MCF 10A (cell line): ENCODE measurements at regions not wholly inside any gene's neighbourhood (a gene's known extent, or its start where the extent isn't known, plus 50 kb on each side); places are given as distances from the start of the nearest gene placed in this dataset.

ENCODE experiments used
- BruUV-seq: library from RNA; stranded (reverse); fragments of 400-500 nt; replicated peaks from 2 replicates; lab custom pipeline; 2021; lab: Mats Ljungman, UMichigan
- CTCF ChIA-PET: fragments of 300-600 bp; sonication (Branson Sonifier 250); formaldehyde crosslinking; extraction: SDS; loops from one replicate; lab custom pipeline; 2021; ENCODE audit warnings: antibody characterized with exemption, inconsistent platforms; lab: Yijun Ruan, JAX
- POLR2A ChIA-PET: fragments of 300-600, 350-650 bp; sonication (Branson Sonifier 250); formaldehyde crosslinking; extraction: SDS; loops from one replicate; lab custom pipeline; 2020; ENCODE audit warnings: antibody characterized with exemption, inconsistent platforms; lab: Yijun Ruan, JAX
- DNase-seq: peaks from one replicate; pipeline ENCODE4 v3.0.0-alpha.2; 2018; ENCODE audit not compliant: unreplicated experiment
- H3K27ac Mint-ChIP-seq: one replicate; pipeline ENCODE4 v1.8.0; 2022; ENCODE audit warnings: mild to moderate bottlenecking, low read depth, mixed read lengths; ENCODE audit not compliant: unreplicated experiment
- H3K27me3 Mint-ChIP-seq: one replicate; pipeline ENCODE4 v1.8.0; 2022; ENCODE audit warnings: mixed read lengths; ENCODE audit not compliant: insufficient read depth, unreplicated experiment
- H3K36me3 Mint-ChIP-seq: one replicate; pipeline ENCODE4 v1.8.0; 2022; ENCODE audit warnings: mild to moderate bottlenecking, moderate library complexity, mixed read lengths; ENCODE audit not compliant: insufficient read depth, unreplicated experiment
- H3K4me1 Mint-ChIP-seq: one replicate; pipeline ENCODE4 v1.8.0; 2022; ENCODE audit warnings: mixed read lengths; ENCODE audit not compliant: insufficient read depth, unreplicated experiment
- H3K4me3 Mint-ChIP-seq: one replicate; pipeline ENCODE4 v1.8.0; 2022; ENCODE audit warnings: mild to moderate bottlenecking, moderate library complexity, mixed read lengths; ENCODE audit not compliant: unreplicated experiment
- H3K9me3 Mint-ChIP-seq: one replicate; pipeline ENCODE4 v1.8.0; 2022; ENCODE audit warnings: mixed read lengths; ENCODE audit not compliant: unreplicated experiment
- intact Hi-C: fragments of 100-400 bp; cut with micrococcal nuclease; formaldehyde crosslinking; loops from 2 replicates; pipeline ENCODE4 v1.14.1; 2022
- TF ChIP-seq, protein P1 (sequence below): fragments of 200-600 bp; IDR thresholded peaks from one replicate; pipeline ENCODE4 v1.8.0; 2022; ENCODE audit warnings: antibody characterized with exemption, mild to moderate bottlenecking; ENCODE audit not compliant: unreplicated experiment

DNA sequence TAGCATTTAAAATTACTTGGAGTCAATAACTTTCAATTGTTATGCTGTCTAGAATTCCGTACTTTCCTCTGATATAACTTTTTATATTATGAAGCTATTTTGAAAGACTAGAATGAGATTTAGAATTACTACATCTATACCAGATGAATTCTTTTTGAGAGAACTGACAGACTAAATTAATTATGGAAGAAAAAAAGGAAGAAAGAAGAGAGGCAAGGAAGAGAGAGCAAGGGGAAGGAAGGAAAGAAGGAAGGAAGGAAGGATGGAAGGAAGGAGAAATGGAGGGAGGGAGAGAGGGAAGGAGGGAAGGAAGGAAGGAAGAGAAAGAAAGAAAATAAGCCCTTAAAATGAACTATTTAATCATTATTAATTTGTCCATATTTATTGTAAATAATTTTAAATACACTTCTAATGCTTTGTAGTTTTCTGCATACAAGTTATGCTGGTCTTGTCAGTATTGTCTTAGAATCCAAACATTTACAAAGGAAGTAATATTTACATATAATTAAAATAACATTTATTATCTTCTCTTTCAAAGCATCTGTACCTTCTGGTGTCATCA is 280.4 kb upstream of the HSF2 start:
- Mint-ChIP-seq H3K4me3 (no peak overlapping the region), H3K9me3 (no peaks in the 10 kb centered on the region), H3K36me3 (no peaks in the 10 kb centered on the region), H3K27me3 (peaks cover 38% of the 10 kb centered on the region), H3K27ac (no peak overlapping the region), H3K4me1 (no peaks in the 10 kb centered on the region)
- TF ChIP-seq, protein P1, sequence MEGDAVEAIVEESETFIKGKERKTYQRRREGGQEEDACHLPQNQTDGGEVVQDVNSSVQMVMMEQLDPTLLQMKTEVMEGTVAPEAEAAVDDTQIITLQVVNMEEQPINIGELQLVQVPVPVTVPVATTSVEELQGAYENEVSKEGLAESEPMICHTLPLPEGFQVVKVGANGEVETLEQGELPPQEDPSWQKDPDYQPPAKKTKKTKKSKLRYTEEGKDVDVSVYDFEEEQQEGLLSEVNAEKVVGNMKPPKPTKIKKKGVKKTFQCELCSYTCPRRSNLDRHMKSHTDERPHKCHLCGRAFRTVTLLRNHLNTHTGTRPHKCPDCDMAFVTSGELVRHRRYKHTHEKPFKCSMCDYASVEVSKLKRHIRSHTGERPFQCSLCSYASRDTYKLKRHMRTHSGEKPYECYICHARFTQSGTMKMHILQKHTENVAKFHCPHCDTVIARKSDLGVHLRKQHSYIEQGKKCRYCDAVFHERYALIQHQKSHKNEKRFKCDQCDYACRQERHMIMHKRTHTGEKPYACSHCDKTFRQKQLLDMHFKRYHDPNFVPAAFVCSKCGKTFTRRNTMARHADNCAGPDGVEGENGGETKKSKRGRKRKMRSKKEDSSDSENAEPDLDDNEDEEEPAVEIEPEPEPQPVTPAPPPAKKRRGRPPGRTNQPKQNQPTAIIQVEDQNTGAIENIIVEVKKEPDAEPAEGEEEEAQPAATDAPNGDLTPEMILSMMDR = no peak
- no peak for DNase-seq
- ChIA-PET POLR2A (interaction anchor here (0.7 kb wide), 1 partner anchor 175 kb away, joined by 3 read pairs; no protein-coding TSS in a partner anchor), CTCF (interaction anchor here (0.5 kb wide), 1 partner anchor 36 kb away, joined by 3 read pairs; no protein-coding TSS in a partner anchor)
- BruUV-seq = no TSS peak
- intact Hi-C loops = no loop called here

DNA sequence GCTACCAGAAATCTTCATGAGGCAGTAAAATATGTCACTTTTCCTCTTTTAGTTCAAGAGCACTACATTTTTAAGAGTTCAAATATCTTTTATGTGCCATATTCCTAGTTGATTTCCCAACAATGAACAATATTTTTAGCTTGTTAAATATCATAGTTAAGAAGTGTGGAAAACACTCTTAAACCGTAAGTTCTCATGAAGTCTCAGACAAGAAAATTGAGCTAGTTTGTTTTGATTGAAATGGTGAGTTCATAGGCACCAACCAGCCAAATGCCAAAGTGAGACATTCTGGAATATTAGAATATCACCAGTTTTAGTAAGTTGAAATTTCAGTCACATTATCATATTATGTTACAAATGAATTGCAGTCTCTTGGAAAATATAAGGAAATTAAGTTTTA is 277.2 kb upstream of the HSF2 start:
- Mint-ChIP-seq H3K4me1 (no peaks in the 10 kb centered on the region), H3K4me3 (no peak overlapping the region), H3K27me3 (peaks cover 40% of the 10 kb centered on the region), H3K27ac (no peak overlapping the region), H3K36me3 (no peaks in the 10 kb centered on the region), H3K9me3 (no peaks in the 10 kb centered on the region)
- no peak for DNase-seq
- intact Hi-C loops = no loop called here
- BruUV-seq = no TSS peak
- TF ChIP-seq, protein P1 = no peak
- CTCF ChIA-PET = no interaction called here
- POLR2A ChIA-PET = no interaction called here

DNA sequence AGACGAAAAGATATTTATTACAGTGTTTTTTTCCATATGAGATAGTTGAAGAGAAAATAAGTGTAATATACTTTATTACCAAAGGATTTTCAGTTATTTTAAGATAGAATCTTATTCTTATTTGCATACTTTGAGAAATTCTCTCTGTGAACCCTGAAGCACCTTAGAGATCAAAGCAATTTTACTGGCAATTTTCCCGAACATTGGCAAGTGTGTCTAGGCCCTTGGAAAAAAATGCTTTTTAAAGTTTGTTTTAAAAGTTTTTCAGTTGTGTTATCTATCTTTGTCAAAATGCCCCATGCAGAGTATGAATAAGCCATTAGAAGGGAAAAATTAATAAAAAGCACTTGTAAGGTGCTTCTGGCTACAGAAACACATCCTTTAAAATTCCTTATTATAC is 276.8 kb upstream of the HSF2 start:
- TF ChIP-seq, protein P1 = no peak
- H3K4me1 Mint-ChIP-seq = peaks cover 4% of the 10 kb centered on the region
- no peak overlapping the region for H3K27ac Mint-ChIP-seq
- DNase-seq = no peak
- no TSS peak for BruUV-seq
- H3K9me3 Mint-ChIP-seq = no peaks in the 10 kb centered on the region
- no peak overlapping the region for H3K4me3 Mint-ChIP-seq
- H3K27me3 Mint-ChIP-seq = peaks cover 44% of the 10 kb centered on the region
- POLR2A ChIA-PET = no interaction called here
- CTCF ChIA-PET = no interaction called here
- H3K36me3 Mint-ChIP-seq = no peaks in the 10 kb centered on the region
- intact Hi-C loops = no loop called here

DNA sequence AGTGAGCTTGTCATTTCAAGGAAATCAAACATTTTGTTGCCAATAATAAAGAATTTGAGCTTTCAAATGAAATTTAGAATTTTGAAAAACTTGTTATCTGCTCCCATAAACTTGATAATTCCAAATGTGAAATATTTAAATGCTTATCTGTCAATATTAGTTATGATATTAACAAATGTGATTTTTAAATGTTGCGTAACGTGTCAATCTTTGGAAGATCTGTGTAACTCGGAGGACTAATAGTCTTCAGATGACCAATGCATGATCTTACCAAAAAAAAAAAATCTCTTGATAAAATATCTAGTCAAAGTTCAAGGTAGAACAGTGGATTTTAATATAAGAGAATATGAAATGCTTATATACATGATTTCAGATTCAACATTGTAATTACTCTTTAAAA is 274.5 kb upstream of the HSF2 start:
- POLR2A ChIA-PET = no interaction called here
- H3K36me3 Mint-ChIP-seq = no peaks in the 10 kb centered on the region
- peaks cover 5% of the 10 kb centered on the region for H3K4me1 Mint-ChIP-seq
- H3K27me3 Mint-ChIP-seq = peaks cover 51% of the 10 kb centered on the region
- BruUV-seq = no TSS peak
- TF ChIP-seq, protein P1 = no peak
- H3K27ac Mint-ChIP-seq = no peak overlapping the region
- DNase-seq = no peak
- CTCF ChIA-PET = interaction anchor here (0.6 kb wide), 1 partner anchor 38 kb away, joined by 3 read pairs; no protein-coding TSS in a partner anchor
- H3K9me3 Mint-ChIP-seq = no peaks in the 10 kb centered on the region
- intact Hi-C loops = no loop called here
- H3K4me3 Mint-ChIP-seq = no peak overlapping the region
